Kidney (tissue), 13 donors: ENCODE measurements at regions not wholly inside any gene's neighbourhood (a gene's known extent, or its start where the extent isn't known, plus 50 kb on each side); places are given as distances from the start of the nearest gene placed in this dataset.

Experiments used
- DNase-seq, 5 donors: peaks; one replicate each; pipeline ENCODE4 v3.0.0-alpha.2; 2013 to 2020
- FAIRE-seq: peaks from 2 replicates; lab custom pipeline; 2012; peaks lifted over from hg19 to GRCh38; lab: Jason Lieb, UNC
- H3K27ac ChIP-seq, 2 donors: one replicate each; pipeline ENCODE4 v1.7.0; 2013; ENCODE audit warnings: low read depth in 2 of 2, low read length in 2 of 2, inconsistent platforms in 1 of 2
- H3K27me3 ChIP-seq: one replicate; pipeline ENCODE4 v1.7.1; 2013; ENCODE audit warnings: low read length, inconsistent platforms; ENCODE audit not compliant: control insufficient read depth, insufficient read depth
- H3K36me3 ChIP-seq, 3 donors: one replicate each; pipeline versions ENCODE4 v1.7.0 to v1.7.1; 2013; ENCODE audit warnings: low read length in 3 of 3, control low read depth in 1 of 3, inconsistent platforms in 1 of 3; ENCODE audit not compliant: insufficient read depth in 3 of 3, control insufficient read depth in 2 of 3
- H3K4me1 ChIP-seq, 3 donors: one replicate each; pipeline versions ENCODE4 v1.7.0 to v1.7.1; 2013; ENCODE audit warnings: low read length in 3 of 3, inconsistent platforms in 1 of 3, low read depth in 1 of 3; ENCODE audit not compliant: control insufficient read depth in 2 of 3, insufficient read depth in 2 of 3
- H3K4me3 ChIP-seq, 3 donors: one replicate each; pipeline versions ENCODE4 v1.7.0 to v1.8.1; 2013; ENCODE audit warnings: low read length in 3 of 3, control low read depth in 1 of 3, inconsistent platforms in 1 of 3
- H3K9ac ChIP-seq, 3 donors: one replicate each; pipeline versions ENCODE4 v1.7.0 to v1.7.1; 2013; ENCODE audit warnings: low read length in 3 of 3, control low read depth in 1 of 3, inconsistent platforms in 1 of 3
- H3K9me3 ChIP-seq, 3 donors: one replicate each; pipeline versions ENCODE4 v1.7.0 to v1.7.1; 2013; ENCODE audit warnings: low read length in 3 of 3, control low read depth in 1 of 3, inconsistent platforms in 1 of 3; ENCODE audit not compliant: control insufficient read depth in 2 of 3, insufficient read depth in 1 of 3
- CTCF ChIP-seq: IDR thresholded peaks from 3 replicates; pipeline ENCODE4 v1.5.1; 2012; ENCODE audit warnings: mild to moderate bottlenecking, moderate library complexity, borderline replicate concordance; ENCODE audit not compliant: insufficient read depth; ENCODE audit errors: extremely low read depth
- intact Hi-C: fragments of 100-400 bp; cut with DNase I; formaldehyde crosslinking; loops from one replicate; pipeline ENCODE4 v1.11.1; 2022
- donor health status: control.
- donor health status: control.
- donor health status: control.
- donor health status: control.
- donor health status: control.
- donor health status: DM: yes; HTN: yes; CAD: no.
- donor health status: Normal renal cell carcinoma (clear cell type).

GRCh38 chr9:81037889-81038288 lies 651.5 kb downstream of the TLE1 start:
- Histone ChIP-seq H3K4me1 (no peaks in the 10 kb centered on the region), H3K9ac (no peak overlapping the region), H3K4me3 (no peak overlapping the region), H3K27me3 (no peaks in the 10 kb centered on the region), H3K27ac (no peak overlapping the region), H3K9me3 (no peaks in the 10 kb centered on the region), H3K36me3 (no peaks in the 10 kb centered on the region)
- no peak for FAIRE-seq
- no peak for TF ChIP-seq CTCF
- intact Hi-C loops = no loop called here
- no peak for DNase-seq

GRCh38 chr9:81035601-81036000 lies 653.7 kb downstream of the TLE1 start:
- Histone ChIP-seq H3K4me3 (no peak overlapping the region), H3K4me1 (no peaks in the 10 kb centered on the region), H3K27ac (no peak overlapping the region), H3K27me3 (no peaks in the 10 kb centered on the region), H3K9me3 (no peaks in the 10 kb centered on the region), H3K36me3 (no peaks in the 10 kb centered on the region), H3K9ac (no peak overlapping the region)
- DNase-seq (no peak), FAIRE-seq (no peak)
- intact Hi-C loops = no loop called here
- TF ChIP-seq CTCF = no peak

- no peak for FAIRE-seq
These were observed 654.2 kb downstream of the TLE1 start for GRCh38 chr9:81035171-81035570.

More at GRCh38 chr9:81035171-81035570, 654.2 kb downstream of the TLE1 start:
- H3K4me3 ChIP-seq = no peak overlapping the region
- no peaks in the 10 kb centered on the region for H3K36me3 ChIP-seq
- intact Hi-C loops = no loop called here
- H3K9ac ChIP-seq = no peak overlapping the region
- H3K27me3 ChIP-seq = no peaks in the 10 kb centered on the region
- no peak overlapping the region for H3K27ac ChIP-seq
- TF ChIP-seq CTCF = no peak
- no peaks in the 10 kb centered on the region for H3K4me1 ChIP-seq
- peak in 2 of 5 donors; percentile 20 to 29 for DNase-seq
- no peaks in the 10 kb centered on the region for H3K9me3 ChIP-seq
